ENCODE measurements at regions not wholly inside any gene's neighbourhood (a gene's known extent, or its start where the extent isn't known, plus 50 kb on each side); places are given as distances from the start of the nearest gene placed in this dataset.

DNA sequence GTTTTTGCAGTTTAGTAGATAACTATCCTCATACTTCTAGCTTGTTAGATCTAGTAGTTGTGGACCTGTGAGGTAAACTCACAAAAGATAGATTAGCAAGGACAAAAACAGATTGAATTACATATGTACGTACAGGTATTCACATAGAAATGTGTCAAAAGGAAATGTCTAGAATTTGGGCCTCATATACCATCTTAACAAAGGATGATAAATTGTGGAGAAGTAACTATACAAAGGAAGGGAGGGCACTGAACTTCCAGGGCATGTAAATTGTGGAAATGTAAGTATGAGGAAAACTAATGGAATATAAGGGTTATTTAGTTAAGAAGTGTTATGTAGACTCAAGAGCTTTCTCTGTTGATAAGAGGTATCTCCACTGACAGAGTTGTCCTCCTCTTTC, 477.3 kb downstream of the KCNJ2 start:
- H3K9me3 ChIP-seq (ENCODE audit: low read depth, low read length, poor library complexity, severe bottlenecking): no peaks in the 10 kb centered on the region
- ChIA-PET POLR2A (ENCODE audit: low non-redundant PET) (no interaction called here), CTCF (no interaction called here)
- no peaks in the 10 kb centered on the region for H3K4me1 ChIP-seq (ENCODE audit: insufficient read depth, low read length, poor library complexity, severe bottlenecking)
- H3K27ac ChIP-seq (ENCODE audit: low read depth, low read length, poor library complexity, severe bottlenecking): no peak overlapping the region
- no TSS peak for BruUV-seq (replicated peaks)
- no peak overlapping the region for H3K4me3 ChIP-seq (ENCODE audit: low read depth, low read length, poor library complexity, severe bottlenecking)
- TF ChIP-seq, protein P1, sequence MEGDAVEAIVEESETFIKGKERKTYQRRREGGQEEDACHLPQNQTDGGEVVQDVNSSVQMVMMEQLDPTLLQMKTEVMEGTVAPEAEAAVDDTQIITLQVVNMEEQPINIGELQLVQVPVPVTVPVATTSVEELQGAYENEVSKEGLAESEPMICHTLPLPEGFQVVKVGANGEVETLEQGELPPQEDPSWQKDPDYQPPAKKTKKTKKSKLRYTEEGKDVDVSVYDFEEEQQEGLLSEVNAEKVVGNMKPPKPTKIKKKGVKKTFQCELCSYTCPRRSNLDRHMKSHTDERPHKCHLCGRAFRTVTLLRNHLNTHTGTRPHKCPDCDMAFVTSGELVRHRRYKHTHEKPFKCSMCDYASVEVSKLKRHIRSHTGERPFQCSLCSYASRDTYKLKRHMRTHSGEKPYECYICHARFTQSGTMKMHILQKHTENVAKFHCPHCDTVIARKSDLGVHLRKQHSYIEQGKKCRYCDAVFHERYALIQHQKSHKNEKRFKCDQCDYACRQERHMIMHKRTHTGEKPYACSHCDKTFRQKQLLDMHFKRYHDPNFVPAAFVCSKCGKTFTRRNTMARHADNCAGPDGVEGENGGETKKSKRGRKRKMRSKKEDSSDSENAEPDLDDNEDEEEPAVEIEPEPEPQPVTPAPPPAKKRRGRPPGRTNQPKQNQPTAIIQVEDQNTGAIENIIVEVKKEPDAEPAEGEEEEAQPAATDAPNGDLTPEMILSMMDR (conservative IDR thresholded peaks at IDR 0.05; ENCODE audit: low read depth, low read length): no peak
- no peak for TF ChIP-seq EZH2 (IDR thresholded peaks at IDR 0.05; ENCODE audit: borderline replicate concordance, low read depth, low read length, poor library complexity, severe bottlenecking)
- H3K27me3 ChIP-seq (replicated peaks; ENCODE audit: insufficient read depth, low read depth, low read length, poor library complexity): no peaks in the 10 kb centered on the region
- intact Hi-C loops (cut with micrococcal nuclease; ENCODE audit: unreplicated experiment): no loop called here
- H3K36me3 ChIP-seq (ENCODE audit: insufficient read depth, low read length, poor library complexity, severe bottlenecking): no peaks in the 10 kb centered on the region
- DNase-seq (ENCODE audit: low spot score): no peak

DNA sequence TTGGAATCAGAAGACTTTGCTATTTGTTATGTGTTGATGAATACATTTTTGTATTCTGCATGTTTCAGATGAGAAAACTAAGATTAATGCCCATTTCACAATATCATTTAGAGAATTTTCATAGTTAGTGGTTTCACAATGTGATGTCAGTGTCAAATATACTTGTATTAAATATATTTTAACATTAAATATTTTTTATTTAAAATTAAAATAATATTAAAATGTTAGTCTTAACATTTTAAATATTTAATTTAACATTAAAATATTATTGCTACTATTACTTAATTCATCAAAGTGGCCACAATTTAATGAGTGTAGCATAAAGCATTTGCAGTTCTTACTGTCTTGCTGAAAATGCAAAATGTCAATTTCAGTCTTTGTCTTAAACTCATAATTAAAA, 478.8 kb downstream of the KCNJ2 start:
- Histone ChIP-seq H3K9me3 (ENCODE audit: low read depth, low read length, poor library complexity, severe bottlenecking) (no peaks in the 10 kb centered on the region), H3K4me3 (ENCODE audit: low read depth, low read length, poor library complexity, severe bottlenecking) (no peak overlapping the region), H3K36me3 (ENCODE audit: insufficient read depth, low read length, poor library complexity, severe bottlenecking) (no peaks in the 10 kb centered on the region), H3K27me3 (replicated peaks; ENCODE audit: insufficient read depth, low read depth, low read length, poor library complexity) (no peaks in the 10 kb centered on the region), H3K27ac (ENCODE audit: low read depth, low read length, poor library complexity, severe bottlenecking) (no peak overlapping the region), H3K4me1 (ENCODE audit: insufficient read depth, low read length, poor library complexity, severe bottlenecking) (no peaks in the 10 kb centered on the region)
- no TSS peak for BruUV-seq (replicated peaks)
- TF ChIP-seq, protein P1 (conservative IDR thresholded peaks at IDR 0.05; ENCODE audit: low read depth, low read length): no peak
- TF ChIP-seq EZH2 (IDR thresholded peaks at IDR 0.05; ENCODE audit: borderline replicate concordance, low read depth, low read length, poor library complexity, severe bottlenecking): no peak
- ChIA-PET CTCF (no interaction called here), POLR2A (ENCODE audit: low non-redundant PET) (no interaction called here)
- no peak for DNase-seq (ENCODE audit: low spot score)
- intact Hi-C loops (cut with micrococcal nuclease; ENCODE audit: unreplicated experiment): no loop called here

DNA sequence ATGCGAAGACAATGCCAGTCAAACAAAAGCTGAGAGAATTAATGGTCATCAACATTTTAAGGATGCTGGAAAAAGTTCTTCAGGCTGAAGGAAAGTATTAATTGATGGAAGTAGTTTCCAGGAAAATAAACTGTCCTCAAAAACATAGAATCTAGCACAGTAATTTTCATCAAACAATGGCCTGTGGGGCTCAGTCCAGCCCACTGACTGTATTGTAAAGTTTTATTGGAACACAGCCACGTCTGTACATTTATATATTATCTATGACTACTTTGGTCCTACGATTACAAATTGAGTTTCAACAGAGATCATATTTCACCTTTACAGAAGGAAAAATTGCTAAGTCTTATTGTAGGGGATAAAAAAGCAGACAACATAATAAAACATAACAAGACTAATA, 484.5 kb downstream of the KCNJ2 start:
- intact Hi-C loops (cut with micrococcal nuclease; ENCODE audit: unreplicated experiment): no loop called here
- CTCF ChIA-PET: no interaction called here
- DNase-seq (ENCODE audit: low spot score): no peak
- no peak for TF ChIP-seq EZH2 (IDR thresholded peaks at IDR 0.05; ENCODE audit: borderline replicate concordance, low read depth, low read length, poor library complexity, severe bottlenecking)
- TF ChIP-seq, protein P1 (conservative IDR thresholded peaks at IDR 0.05; ENCODE audit: low read depth, low read length): no peak
- H3K36me3 ChIP-seq (ENCODE audit: insufficient read depth, low read length, poor library complexity, severe bottlenecking): no peaks in the 10 kb centered on the region
- H3K4me3 ChIP-seq (ENCODE audit: low read depth, low read length, poor library complexity, severe bottlenecking): no peak overlapping the region
- no peaks in the 10 kb centered on the region for H3K4me1 ChIP-seq (ENCODE audit: insufficient read depth, low read length, poor library complexity, severe bottlenecking)
- H3K9me3 ChIP-seq (ENCODE audit: low read depth, low read length, poor library complexity, severe bottlenecking): no peaks in the 10 kb centered on the region
- no TSS peak for BruUV-seq (replicated peaks)
- H3K27ac ChIP-seq (ENCODE audit: low read depth, low read length, poor library complexity, severe bottlenecking): no peak overlapping the region
- POLR2A ChIA-PET (ENCODE audit: low non-redundant PET): no interaction called here
- no peaks in the 10 kb centered on the region for H3K27me3 ChIP-seq (replicated peaks; ENCODE audit: insufficient read depth, low read depth, low read length, poor library complexity)
